Suprapubic skin (tissue), 3 donors: ENCODE measurements at regions not wholly inside any gene's neighbourhood (a gene's known extent, or its start where the extent isn't known, plus 50 kb on each side); places are given as distances from the start of the nearest gene placed in this dataset.
"Not testable (repeated sequence)": the region's sequence is repeated elsewhere in the genome, so short reads cannot be mapped to it uniquely, and the experiment has no call there.

Experiments used
- CTCF ChIP-seq, 2 donors: fragments of 200-600 bp in 1 of 2; fragments of 450-650 bp in 1 of 2; sonication (generic) in 1 of 2; IDR thresholded peaks; one replicate each; pipeline ENCODE4 v1.5.1; 2016 to 2019; ENCODE audit warnings: antibody characterized with exemption in 2 of 2, mild to moderate bottlenecking in 1 of 2, moderate library complexity in 1 of 2
- POLR2A ChIP-seq, 2 donors: fragments of 450-650 bp; IDR thresholded peaks; one replicate each; pipeline ENCODE4 v1.6.1; 2017; ENCODE audit warnings: antibody characterized with exemption in 2 of 2, mild to moderate bottlenecking in 2 of 2, moderate library complexity in 2 of 2

GRCh38 chr21:6565190-6566094 lies 3955.9 kb upstream of the TPTE start:
- not testable (repeated sequence) for TF ChIP-seq CTCF, POLR2A (IDR thresholded peaks at IDR 0.05)
